Pancreas (tissue), 10 donors: ENCODE measurements at regions not wholly inside any gene's neighbourhood (a gene's known extent, or its start where the extent isn't known, plus 50 kb on each side); places are given as distances from the start of the nearest gene placed in this dataset.

ENCODE experiments used
- ATAC-seq, 4 donors: fragments of 200-7000 bp; cut with Tn5 transposase; one replicate each; pipeline versions ENCODE4 v1.8.0 to v1.9.1; 2020; ENCODE audit warnings: mild to moderate bottlenecking in 4 of 4, moderate library complexity in 4 of 4
- DNase-seq, 6 donors: peaks; one replicate each; pipeline ENCODE4 v3.0.0-alpha.2; 2020
- FAIRE-seq: peaks from 2 replicates; lab custom pipeline; 2012; peaks lifted over from hg19 to GRCh38; lab: Jason Lieb, UNC
- H3K27ac ChIP-seq, 4 donors: fragments of 200-600 bp; sonication (generic); 1 replicate in 3 of 4; 2 replicates in 1 of 4; pipeline versions ENCODE4 v1.5.0 to v1.8.0; 2020
- H3K27me3 ChIP-seq, 4 donors: fragments of 200-600 bp; one replicate each; pipeline ENCODE4 v1.8.0; 2021
- H3K36me3 ChIP-seq, 3 donors: fragments of 200-600 bp; sonication (generic) in 1 of 3; one replicate each; pipeline versions ENCODE4 v1.5.0 to v1.8.0; 2020 to 2021
- H3K4me1 ChIP-seq, 3 donors: fragments of 200-600 bp; one replicate each; pipeline ENCODE4 v1.8.0; 2021
- H3K4me3 ChIP-seq, 4 donors: fragments of 200-600 bp; sonication (generic) in 2 of 4; one replicate each; pipeline versions ENCODE4 v1.5.0 to v1.8.0; 2020 to 2021
- H3K9me3 ChIP-seq, 4 donors: fragments of 200-600 bp; one replicate each; pipeline ENCODE4 v1.8.0; 2021
- WGBS, 2 donors: extraction: QIAGEN DNeasy Blood & Tissue Kit; methylation state at CpG; one replicate each; pipeline ENCODE4 v1.1.7; 2013; 5-methylcytosine and 5-hydroxymethylcytosine counted together
- intact Hi-C, 3 donors: fragments of 100-400 bp; cut with DNase I; formaldehyde crosslinking; loops; one replicate each; pipeline versions ENCODE4 v1.11.1 to v1.14.2; 2022
- TF ChIP-seq, protein P1 (sequence below), 4 donors: fragments of 200-600 bp; sonication (generic) in 3 of 4; IDR thresholded peaks; one replicate each; pipeline versions ENCODE4 v1.5.0 to v1.8.0; 2021; ENCODE audit warnings: antibody characterized with exemption in 4 of 4
- donor health status: healthy with polysubstance abuse.
- donor health status: DM: no; HTN: no; CAD: no; lungs with moderate emphysema.
- donor health status: DM: no; HTN: no; CAD: no.
- donor health status: control.
- donor health status: control.
- donor health status: Bipolar disorder and iron deficiency.
- donor health status: DM: yes; HTN: yes; CAD: no.
- donor health status: DM: no; HTN: no; CAD: no.
- donor health status: DM: no; HTN: no; CAD: no.
- donor health status: DM: yes; HTN: yes; CAD: no.

DNA sequence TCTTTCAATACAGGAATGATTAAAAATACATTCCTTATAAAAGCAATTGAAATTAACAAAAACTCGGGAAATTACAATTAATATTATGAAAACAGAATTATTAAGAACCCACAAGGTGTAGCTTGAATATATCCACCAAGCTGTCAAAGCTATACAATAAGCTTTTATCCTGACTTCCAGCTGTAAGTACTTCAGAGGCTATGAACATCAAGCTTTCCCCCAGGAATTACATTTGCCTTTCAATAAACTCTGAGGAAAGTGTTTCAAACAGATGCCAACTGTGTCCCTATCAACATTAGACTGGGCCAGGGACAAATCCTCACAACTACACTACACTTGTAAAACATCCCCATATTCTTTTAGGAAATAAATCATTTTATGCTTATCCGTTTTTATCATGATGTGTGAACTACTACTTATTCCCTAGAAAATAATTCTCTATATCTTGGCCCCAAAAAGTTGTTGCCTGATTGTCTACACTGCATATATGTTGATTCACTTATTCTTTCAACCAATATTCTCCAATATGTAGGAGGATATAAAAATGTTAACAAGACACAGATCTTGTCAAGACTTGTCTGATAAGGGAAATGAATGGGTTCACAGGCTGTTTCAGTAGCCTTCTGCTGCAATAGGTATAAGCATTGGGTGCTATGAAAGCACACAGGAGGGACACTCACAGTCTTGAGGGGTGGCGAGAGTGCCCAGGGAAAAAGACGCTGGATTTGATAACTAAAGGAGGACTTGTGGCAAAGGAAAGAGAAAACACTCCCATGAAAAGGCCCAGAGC is 494.1 kb downstream of the CENPC start:
- no peak for ATAC-seq
- 58 to 61% methylated on average over 4 of the region's 4 CpGs for WGBS, 2 donors
- Histone ChIP-seq H3K4me3 (no peak overlapping the region), H3K9me3 (no peaks in the 10 kb centered on the region), H3K27me3 (no peaks in the 10 kb centered on the region), H3K36me3 (no peaks in the 10 kb centered on the region), H3K4me1 (no peaks in the 10 kb centered on the region), H3K27ac (no peak overlapping the region)
- intact Hi-C loops = no loop called here
- no peak for FAIRE-seq
- TF ChIP-seq, protein P1, sequence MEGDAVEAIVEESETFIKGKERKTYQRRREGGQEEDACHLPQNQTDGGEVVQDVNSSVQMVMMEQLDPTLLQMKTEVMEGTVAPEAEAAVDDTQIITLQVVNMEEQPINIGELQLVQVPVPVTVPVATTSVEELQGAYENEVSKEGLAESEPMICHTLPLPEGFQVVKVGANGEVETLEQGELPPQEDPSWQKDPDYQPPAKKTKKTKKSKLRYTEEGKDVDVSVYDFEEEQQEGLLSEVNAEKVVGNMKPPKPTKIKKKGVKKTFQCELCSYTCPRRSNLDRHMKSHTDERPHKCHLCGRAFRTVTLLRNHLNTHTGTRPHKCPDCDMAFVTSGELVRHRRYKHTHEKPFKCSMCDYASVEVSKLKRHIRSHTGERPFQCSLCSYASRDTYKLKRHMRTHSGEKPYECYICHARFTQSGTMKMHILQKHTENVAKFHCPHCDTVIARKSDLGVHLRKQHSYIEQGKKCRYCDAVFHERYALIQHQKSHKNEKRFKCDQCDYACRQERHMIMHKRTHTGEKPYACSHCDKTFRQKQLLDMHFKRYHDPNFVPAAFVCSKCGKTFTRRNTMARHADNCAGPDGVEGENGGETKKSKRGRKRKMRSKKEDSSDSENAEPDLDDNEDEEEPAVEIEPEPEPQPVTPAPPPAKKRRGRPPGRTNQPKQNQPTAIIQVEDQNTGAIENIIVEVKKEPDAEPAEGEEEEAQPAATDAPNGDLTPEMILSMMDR (IDR thresholded peaks at IDR 0.05) = no peak
- no peak for DNase-seq

DNA sequence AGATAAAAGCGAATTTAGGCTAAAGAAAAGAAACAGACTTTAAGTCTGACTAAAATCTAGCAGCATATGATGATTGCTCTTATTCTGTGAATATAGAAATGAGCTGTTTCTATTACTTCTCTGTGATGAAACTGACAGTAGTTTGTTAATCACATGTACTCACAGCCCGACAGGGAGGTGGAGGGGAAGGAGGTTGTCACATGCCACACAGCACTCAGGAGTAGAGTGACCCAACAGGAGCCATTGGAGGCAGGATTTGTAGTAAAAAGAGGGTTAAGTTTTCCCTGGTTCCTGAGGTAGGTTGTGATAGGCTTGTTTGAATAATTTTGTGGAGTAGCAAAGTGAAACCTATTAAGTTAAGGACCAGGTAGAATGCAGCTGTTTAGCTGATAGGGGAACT is 495.9 kb downstream of the CENPC start:
- WGBS, 2 donors = 59 to 76% methylated on average over 2 of the region's 2 CpGs
- H3K9me3 ChIP-seq = no peaks in the 10 kb centered on the region
- H3K27me3 ChIP-seq = no peaks in the 10 kb centered on the region
- no peak for DNase-seq
- H3K4me3 ChIP-seq = no peak overlapping the region
- H3K36me3 ChIP-seq = no peaks in the 10 kb centered on the region
- no peak for FAIRE-seq
- intact Hi-C loops = no loop called here
- no peak for ATAC-seq
- H3K4me1 ChIP-seq = no peaks in the 10 kb centered on the region
- TF ChIP-seq, protein P1 (IDR thresholded peaks at IDR 0.05) = no peak
- H3K27ac ChIP-seq = no peak overlapping the region

DNA sequence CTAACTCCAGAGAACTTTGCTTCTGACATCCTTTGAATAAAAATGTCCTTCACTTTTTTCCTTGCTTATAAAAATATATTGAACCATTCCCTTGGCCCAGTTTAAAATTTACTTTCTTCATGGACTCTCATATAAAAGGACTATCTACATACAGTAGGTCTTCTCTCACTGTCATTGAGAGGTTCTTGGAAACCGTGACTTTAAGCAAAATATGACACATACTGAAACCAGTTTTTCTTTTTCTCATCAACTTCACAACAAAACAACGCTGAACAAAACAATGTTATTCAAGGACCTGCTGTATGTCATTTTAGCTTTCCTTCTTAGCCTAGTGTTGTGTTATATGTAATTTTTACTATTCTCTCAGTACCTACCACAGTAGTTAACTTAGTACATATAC is 496.8 kb downstream of the CENPC start:
- no peak overlapping the region for H3K4me3 ChIP-seq
- H3K27ac ChIP-seq = no peak overlapping the region
- 42 to 48% methylated on average over 2 of the region's 2 CpGs for WGBS, 2 donors
- intact Hi-C loops = no loop called here
- TF ChIP-seq, protein P1 (IDR thresholded peaks at IDR 0.05) = no peak
- ATAC-seq (no peak), FAIRE-seq (no peak), DNase-seq (no peak)
- no peaks in the 10 kb centered on the region for H3K4me1 ChIP-seq
- no peaks in the 10 kb centered on the region for H3K9me3 ChIP-seq
- no peaks in the 10 kb centered on the region for H3K27me3 ChIP-seq
- no peaks in the 10 kb centered on the region for H3K36me3 ChIP-seq

DNA sequence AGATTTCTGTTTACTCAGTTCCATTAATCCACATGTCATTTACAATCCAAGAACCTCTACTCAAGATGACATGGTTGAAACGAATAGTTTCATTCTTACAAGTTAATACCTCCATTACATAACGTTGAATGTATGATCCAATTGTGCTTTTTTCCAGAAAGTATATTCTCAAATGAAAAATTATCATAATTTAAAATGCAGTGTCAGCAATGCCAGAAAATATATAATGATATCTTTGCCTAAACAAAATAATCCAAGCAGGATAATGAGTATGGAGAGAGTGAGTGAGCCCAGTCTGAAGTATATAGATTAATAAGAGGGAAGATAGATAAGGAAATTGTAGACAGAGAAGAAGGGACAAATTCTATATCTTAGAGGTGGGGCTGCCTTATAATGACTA is 505.0 kb downstream of the CENPC start:
- no peak overlapping the region for H3K27ac ChIP-seq
- 43 to 47% methylated on average over 2 of the region's 2 CpGs for whole genome bisulfite sequencing, 2 donors
- no peaks in the 10 kb centered on the region for H3K4me1 ChIP-seq
- H3K27me3 ChIP-seq = no peaks in the 10 kb centered on the region
- no peak for ATAC-seq
- TF ChIP-seq, protein P1 (IDR thresholded peaks at IDR 0.05) = no peak
- no peak for DNase-seq
- H3K4me3 ChIP-seq = no peak overlapping the region
- no peaks in the 10 kb centered on the region for H3K9me3 ChIP-seq
- intact Hi-C loops = no loop called here
- FAIRE-seq = no peak
- no peaks in the 10 kb centered on the region for H3K36me3 ChIP-seq

DNA sequence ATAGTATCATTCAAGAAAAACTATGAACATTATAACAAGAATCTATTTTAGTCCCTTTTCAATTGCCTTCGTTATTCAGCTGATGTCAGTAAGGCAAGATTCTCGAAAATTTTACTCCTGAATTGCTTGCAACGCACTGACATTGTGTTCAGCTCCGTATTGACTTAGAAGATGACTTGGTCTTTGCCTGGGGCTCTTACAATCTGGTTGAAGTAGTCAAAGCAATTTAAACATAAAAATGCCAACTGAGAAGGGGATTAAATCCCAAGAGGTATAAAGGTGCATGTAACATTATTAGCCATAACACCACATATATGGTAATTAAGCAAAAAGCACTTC is 507.1 kb downstream of the CENPC start:
- ATAC-seq (no peak), DNase-seq (no peak), FAIRE-seq (no peak)
- TF ChIP-seq, protein P1 (IDR thresholded peaks at IDR 0.05) = no peak
- Histone ChIP-seq H3K27me3 (no peaks in the 10 kb centered on the region), H3K4me3 (no peak overlapping the region), H3K27ac (no peak overlapping the region), H3K36me3 (no peaks in the 10 kb centered on the region), H3K9me3 (no peaks in the 10 kb centered on the region), H3K4me1 (no peaks in the 10 kb centered on the region)
- WGBS, 2 donors = 34 to 38% methylated on average over 4 of the region's 4 CpGs
- intact Hi-C loops = no loop called here
